HG02759 (cell line): ENCODE measurements at regions not wholly inside any gene's neighbourhood (a gene's known extent, or its start where the extent isn't known, plus 50 kb on each side); places are given as distances from the start of the nearest gene placed in this dataset.
A peak's percentile ranks its signal among the peaks of the same experiment; 100 is the strongest.
"Not testable (repeated sequence)": the region's sequence is repeated elsewhere in the genome, so short reads cannot be mapped to it uniquely, and the experiment has no call there.

Experiments used
- ATAC-seq: cut with Tn5 transposase; IDR thresholded peaks from one replicate; pipeline ENCODE4 v1.9.1; 2021; ENCODE audit warnings: mild to moderate bottlenecking, moderate library complexity; ENCODE audit not compliant: unreplicated experiment

- no peak for ATAC-seq
Observed at GRCh38 chr13:19362946-19363510, 181.4 kb upstream of the TUBA3C start.

GRCh38 chr13:19359697-19360096, 178.1 kb upstream of the TUBA3C start:
- not testable (repeated sequence) for ATAC-seq

- no peak for ATAC-seq
Observed at GRCh38 chr13:19345916-19346422, 164.3 kb upstream of the TUBA3C start.

- peak; percentile 26 for ATAC-seq
Observed at GRCh38 chr13:19345158-19345557, 163.5 kb upstream of the TUBA3C start.

- peak; percentile 76 for ATAC-seq
Observed at GRCh38 chr13:19344585-19345120, 163.0 kb upstream of the TUBA3C start.

- no peak for ATAC-seq
Observed at GRCh38 chr13:19332378-19332777, 150.8 kb upstream of the TUBA3C start.

- no peak for ATAC-seq
Observed at GRCh38 chr13:19329365-19329764, 147.7 kb upstream of the TUBA3C start.

- ATAC-seq = no peak
Observed at GRCh38 chr13:19324325-19324724, 142.7 kb upstream of the TUBA3C start.

- ATAC-seq = no peak
Observed at GRCh38 chr13:19321222-19321621, 139.6 kb upstream of the TUBA3C start.

GRCh38 chr13:19305434-19305833, 123.8 kb upstream of the TUBA3C start:
- no peak for ATAC-seq

- ATAC-seq = no peak
Observed at GRCh38 chr13:19289180-19289579, 107.6 kb upstream of the TUBA3C start.

- no peak for ATAC-seq
Observed at GRCh38 chr13:19283836-19284235, 102.2 kb upstream of the TUBA3C start.

GRCh38 chr13:19268331-19268730, 86.7 kb upstream of the TUBA3C start:
- ATAC-seq = no peak

GRCh38 chr13:19267746-19268145, 86.1 kb upstream of the TUBA3C start:
- no peak for ATAC-seq

GRCh38 chr13:19266979-19267378, 85.4 kb upstream of the TUBA3C start:
- no peak for ATAC-seq

GRCh38 chr13:19264711-19265110, 83.1 kb upstream of the TUBA3C start:
- no peak for ATAC-seq

- ATAC-seq = no peak
Observed at GRCh38 chr13:19252381-19252780, 70.8 kb upstream of the TUBA3C start.

GRCh38 chr13:19239114-19239860, 57.7 kb upstream of the TUBA3C start:
- peak; percentile 65 for ATAC-seq
